ENCODE measurements at regions not wholly inside any gene's neighbourhood (a gene's known extent, or its start where the extent isn't known, plus 50 kb on each side); places are given as distances from the start of the nearest gene placed in this dataset.

DNA sequence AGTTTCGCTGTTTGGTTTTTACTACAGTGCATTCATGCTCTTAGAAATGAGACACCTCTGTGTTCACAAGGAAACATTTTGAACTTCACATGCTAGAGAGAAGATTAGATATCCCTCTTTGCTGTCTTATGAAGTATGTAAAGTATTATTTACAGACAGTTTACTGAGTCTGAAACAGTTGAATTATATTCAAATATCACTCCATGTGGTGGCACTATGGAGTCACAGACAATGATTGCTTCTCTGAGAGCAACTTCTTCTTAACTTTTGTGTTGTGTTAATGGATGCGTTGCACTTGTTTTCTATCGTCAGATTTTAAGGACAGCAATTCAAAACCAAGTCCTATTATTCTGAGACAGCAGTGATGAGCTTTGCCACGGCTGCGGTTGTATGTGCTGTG is 823.6 kb downstream of the GALR1 start:
- TF ChIP-seq, protein P1, sequence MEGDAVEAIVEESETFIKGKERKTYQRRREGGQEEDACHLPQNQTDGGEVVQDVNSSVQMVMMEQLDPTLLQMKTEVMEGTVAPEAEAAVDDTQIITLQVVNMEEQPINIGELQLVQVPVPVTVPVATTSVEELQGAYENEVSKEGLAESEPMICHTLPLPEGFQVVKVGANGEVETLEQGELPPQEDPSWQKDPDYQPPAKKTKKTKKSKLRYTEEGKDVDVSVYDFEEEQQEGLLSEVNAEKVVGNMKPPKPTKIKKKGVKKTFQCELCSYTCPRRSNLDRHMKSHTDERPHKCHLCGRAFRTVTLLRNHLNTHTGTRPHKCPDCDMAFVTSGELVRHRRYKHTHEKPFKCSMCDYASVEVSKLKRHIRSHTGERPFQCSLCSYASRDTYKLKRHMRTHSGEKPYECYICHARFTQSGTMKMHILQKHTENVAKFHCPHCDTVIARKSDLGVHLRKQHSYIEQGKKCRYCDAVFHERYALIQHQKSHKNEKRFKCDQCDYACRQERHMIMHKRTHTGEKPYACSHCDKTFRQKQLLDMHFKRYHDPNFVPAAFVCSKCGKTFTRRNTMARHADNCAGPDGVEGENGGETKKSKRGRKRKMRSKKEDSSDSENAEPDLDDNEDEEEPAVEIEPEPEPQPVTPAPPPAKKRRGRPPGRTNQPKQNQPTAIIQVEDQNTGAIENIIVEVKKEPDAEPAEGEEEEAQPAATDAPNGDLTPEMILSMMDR (conservative IDR thresholded peaks at IDR 0.05; ENCODE audit: low read depth, low read length): no peak
- no peak for TF ChIP-seq EZH2 (IDR thresholded peaks at IDR 0.05; ENCODE audit: borderline replicate concordance, low read depth, low read length, poor library complexity, severe bottlenecking)
